GM10266 (cell line): ENCODE measurements at regions not wholly inside any gene's neighbourhood (a gene's known extent, or its start where the extent isn't known, plus 50 kb on each side); places are given as distances from the start of the nearest gene placed in this dataset.

Experiments used
- DNase-seq: peaks from one replicate; pipeline ENCODE4 v3.0.0; 2012; ENCODE audit errors: extremely low spot score
- TF ChIP-seq, protein P1 (sequence below): IDR thresholded peaks from 2 replicates; pipeline ENCODE4 v1.5.1; 2012; ENCODE audit warnings: mild to moderate bottlenecking, low read depth; ENCODE audit not compliant: control insufficient read depth, insufficient read depth; ENCODE audit errors: missing control alignments

DNA sequence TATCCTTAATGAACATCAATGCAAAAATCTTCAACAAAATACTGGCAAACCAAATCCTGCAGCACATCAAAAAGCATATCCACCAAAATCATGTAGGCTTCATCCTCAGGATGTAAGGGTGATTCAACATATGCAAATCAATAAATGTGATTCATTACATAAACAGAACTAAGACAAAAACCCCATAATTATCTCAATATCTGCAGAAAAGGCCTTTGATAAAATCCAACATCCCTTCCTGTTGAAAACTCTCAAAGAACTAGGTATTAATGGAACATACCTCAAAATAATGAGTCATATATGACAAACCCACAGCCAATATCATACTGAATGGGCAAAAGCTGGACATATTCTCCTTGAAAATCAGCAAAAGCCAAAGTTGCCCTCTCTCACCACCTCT is 54.6 kb upstream of the DEPDC1 start:
- DNase-seq = no peak
- TF ChIP-seq, protein P1, sequence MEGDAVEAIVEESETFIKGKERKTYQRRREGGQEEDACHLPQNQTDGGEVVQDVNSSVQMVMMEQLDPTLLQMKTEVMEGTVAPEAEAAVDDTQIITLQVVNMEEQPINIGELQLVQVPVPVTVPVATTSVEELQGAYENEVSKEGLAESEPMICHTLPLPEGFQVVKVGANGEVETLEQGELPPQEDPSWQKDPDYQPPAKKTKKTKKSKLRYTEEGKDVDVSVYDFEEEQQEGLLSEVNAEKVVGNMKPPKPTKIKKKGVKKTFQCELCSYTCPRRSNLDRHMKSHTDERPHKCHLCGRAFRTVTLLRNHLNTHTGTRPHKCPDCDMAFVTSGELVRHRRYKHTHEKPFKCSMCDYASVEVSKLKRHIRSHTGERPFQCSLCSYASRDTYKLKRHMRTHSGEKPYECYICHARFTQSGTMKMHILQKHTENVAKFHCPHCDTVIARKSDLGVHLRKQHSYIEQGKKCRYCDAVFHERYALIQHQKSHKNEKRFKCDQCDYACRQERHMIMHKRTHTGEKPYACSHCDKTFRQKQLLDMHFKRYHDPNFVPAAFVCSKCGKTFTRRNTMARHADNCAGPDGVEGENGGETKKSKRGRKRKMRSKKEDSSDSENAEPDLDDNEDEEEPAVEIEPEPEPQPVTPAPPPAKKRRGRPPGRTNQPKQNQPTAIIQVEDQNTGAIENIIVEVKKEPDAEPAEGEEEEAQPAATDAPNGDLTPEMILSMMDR = no peak

DNA sequence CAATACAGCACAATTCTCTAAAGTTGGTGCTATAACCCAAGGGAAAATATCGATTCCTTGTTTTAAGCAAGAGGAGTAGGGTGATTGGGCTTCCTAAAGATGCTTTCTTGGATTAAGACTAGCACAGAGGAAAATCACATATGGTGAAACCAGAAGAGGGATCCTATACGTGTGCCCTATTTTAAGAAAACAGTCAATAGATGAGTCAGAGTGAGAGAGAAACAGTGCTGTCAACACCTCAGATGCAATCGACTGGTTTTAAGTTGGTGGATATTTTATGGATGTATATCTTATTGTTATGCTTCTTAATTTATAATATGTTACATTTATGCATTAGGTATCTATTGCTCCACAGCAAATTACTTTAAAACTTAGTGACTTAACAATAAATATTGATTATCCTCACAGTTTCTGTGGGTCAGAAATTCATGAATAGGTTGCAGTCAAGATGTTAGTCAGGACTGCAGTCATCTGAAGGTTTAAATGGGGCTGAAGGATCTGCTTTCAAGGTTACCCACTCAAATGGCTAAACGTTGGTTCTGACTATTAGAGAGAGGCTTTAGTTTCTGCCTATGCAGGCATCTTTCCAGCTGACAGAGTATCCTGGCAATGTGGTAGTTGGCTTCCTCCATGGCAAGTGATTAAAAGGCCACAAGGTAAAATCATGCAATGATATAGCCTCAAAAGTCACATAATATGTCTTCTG is 61.6 kb upstream of the DEPDC1 start:
- TF ChIP-seq, protein P1 = no peak

DNA sequence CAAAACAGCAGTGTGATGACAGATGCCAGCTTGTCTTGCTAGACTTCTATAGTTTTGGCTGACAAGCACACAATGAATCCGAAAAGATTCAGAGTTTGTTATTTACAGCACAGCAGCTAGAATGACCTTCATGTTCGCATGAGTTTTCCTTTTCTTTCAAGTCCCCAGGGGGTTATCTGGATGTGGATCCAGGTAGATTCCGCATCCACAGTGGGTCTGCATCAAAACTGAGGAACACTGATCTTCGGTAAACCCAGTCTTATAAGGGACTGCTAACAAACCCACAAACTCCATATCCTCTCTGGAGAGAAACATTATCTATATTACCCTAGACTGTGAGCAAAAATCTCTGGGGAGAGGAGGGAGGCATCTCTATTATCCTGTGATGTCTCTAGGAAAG is 69.0 kb upstream of the DEPDC1 start:
- no peak for DNase-seq
- TF ChIP-seq, protein P1 = no peak

More for the DNA sequence above, 61.6 kb upstream of the DEPDC1 start:
- DNase-seq = no peak

DNA sequence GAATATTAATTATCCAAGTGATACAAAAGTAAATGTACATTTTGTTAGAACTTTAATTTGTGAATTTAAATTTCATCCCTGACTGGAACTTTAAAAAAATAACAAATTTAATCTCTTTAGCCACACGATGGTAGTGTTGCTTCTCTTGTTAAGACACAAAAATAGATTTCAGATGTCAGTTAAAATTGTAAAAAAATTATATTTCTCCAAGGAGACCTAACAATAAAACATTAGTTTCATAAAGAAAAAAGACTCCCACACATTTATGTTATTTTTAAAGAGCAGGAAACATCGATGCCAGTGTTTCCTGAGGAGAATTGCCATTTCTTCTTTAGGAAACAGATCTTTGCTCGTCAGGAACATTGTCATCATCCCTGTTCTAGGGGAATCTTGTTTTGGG is 74.0 kb upstream of the DEPDC1 start:
- no peak for DNase-seq
- TF ChIP-seq, protein P1 = no peak

DNA sequence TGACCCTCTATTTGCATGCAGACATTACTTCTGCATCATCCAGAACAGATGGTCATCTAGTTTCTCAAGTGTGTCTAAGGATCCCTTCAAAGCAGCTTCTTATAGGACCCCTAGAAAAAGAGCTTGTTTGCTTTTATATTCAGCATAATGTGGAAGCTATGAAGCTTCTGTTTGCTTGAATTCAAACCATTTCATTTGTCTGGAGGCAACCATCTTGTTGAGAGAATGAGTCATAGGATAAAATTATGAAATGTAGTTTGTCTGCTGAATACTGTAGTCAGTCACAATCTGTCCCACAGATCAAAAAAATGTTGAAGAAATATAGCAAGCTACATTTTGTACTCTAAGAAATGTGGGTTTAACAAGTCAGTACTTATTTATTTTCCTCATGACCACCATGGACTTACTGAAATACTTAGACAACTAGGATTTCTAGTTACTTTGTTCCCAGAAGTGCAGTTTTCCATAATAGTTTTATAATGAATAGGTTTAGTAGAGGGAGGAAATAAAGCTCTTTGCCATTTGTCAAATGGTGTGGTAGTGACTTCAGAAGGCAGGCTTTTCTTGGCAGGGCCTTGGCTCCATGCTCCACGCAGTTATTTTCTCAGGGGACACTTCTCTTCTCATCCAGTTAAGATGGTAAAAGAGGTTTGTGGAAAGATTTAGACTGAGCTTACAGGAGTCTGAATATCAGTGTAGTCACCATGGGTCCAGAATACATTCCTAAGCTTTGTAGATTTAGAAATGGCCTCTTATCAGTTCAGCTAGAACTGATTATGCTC is 74.8 kb upstream of the DEPDC1 start:
- DNase-seq = no peak
- TF ChIP-seq, protein P1 = no peak

DNA sequence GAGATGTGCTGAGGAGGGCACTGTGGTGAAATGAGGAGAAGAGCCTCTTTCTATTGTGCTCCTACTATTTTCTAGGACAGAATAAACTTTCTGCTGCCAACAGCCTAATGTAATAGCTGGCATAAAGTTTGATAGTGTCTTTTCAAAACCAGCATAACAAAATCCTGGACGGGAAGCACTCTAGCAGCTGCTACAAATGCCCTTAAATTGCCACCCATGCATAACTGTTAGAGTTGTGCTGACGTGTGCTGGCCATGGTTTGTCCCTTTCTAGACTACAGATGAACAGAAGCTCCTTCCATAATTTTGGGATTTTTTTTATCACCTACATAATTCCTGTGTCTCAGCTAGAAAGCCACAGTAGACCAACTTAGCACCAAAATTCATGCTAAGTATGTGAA is 88.5 kb upstream of the DEPDC1 start:
- no peak for DNase-seq
- TF ChIP-seq, protein P1 = no peak

DNA sequence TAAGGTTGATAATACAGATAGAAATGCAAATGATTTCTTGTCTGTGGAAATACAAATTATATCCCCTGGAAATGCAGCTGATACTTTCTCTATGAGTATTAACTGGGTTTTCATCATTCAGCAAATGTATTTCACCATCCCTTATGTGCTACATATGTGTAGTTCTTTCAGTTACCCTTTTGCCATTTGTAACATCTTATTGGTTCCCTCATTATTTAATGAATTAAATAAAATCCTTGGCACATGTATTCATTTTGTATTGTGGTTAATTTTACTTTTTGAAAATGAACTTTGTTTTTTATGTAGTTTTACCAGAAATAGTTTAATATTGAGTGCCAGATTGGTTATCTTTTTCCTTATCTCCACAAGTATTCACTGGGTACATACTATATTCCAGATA is 89.9 kb upstream of the DEPDC1 start:
- TF ChIP-seq, protein P1 = no peak
- DNase-seq = no peak
